ENCODE measurements at regions not wholly inside any gene's neighbourhood (a gene's known extent, or its start where the extent isn't known, plus 50 kb on each side); places are given as distances from the start of the nearest gene placed in this dataset.

DNA sequence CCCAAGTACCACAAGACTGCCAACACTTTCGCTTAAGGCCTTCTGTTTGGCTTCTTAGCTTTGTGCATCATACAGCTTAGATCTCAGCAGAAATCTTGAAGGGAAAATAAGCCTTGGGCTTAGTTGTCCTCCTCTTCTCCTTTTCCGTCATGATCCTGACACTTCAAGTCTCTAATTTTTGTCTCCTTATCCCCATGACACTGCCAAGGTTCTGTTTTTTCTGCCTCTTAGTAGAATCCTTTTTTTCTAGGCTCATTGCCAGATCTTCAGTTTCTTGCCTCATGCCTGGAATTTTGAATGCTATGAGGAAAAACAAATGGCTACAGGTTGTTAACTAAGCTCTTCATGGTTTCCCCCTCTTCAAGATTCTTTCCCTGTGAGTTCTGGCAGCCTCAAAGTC is 450.4 kb downstream of the LRFN5 start:
- Mint-ChIP-seq H3K27me3 (ENCODE audit: low read depth) (no peaks in the 10 kb centered on the region), H3K4me1 (no peaks in the 10 kb centered on the region), H3K27ac (ENCODE audit: unreplicated experiment) (no peak overlapping the region)

DNA sequence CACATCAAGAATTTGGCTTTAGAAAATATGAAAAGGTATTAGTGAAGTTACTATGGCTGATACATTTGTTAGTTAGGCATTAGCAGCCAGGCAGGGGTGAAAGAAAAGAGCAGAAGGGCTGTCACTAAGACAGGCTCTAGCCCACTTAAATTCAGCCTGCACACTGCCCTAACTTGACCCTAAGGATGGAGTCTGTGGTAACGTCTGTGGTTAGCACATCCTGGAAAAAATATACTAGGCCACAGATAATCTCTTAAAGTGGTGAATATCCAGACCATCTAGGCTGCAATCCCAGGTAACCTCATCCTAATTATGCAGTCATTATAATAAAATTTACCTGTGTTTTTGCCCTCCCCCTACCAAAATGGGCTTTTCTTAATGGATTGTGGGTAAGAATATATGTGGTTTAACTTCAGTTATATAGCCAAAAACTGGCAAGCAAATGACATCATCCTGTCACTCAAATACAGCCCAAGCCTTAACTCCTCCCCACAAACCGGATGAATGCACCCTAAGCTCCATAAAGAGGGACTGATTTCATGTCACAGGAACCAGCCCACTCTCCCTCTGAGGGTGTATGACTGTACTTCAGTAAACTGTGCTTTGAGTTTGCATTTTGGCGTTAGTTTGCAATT is 440.9 kb downstream of the LRFN5 start:
- Mint-ChIP-seq H3K36me3 (ENCODE audit: low read depth) (no peaks in the 10 kb centered on the region), H3K4me1 (no peaks in the 10 kb centered on the region), H3K9me3 (peaks cover 4% of the 10 kb centered on the region), H3K27ac (ENCODE audit: unreplicated experiment) (no peak overlapping the region), H3K4me3 (no peak overlapping the region), H3K27me3 (ENCODE audit: low read depth) (no peaks in the 10 kb centered on the region)
- TF ChIP-seq, protein P1, sequence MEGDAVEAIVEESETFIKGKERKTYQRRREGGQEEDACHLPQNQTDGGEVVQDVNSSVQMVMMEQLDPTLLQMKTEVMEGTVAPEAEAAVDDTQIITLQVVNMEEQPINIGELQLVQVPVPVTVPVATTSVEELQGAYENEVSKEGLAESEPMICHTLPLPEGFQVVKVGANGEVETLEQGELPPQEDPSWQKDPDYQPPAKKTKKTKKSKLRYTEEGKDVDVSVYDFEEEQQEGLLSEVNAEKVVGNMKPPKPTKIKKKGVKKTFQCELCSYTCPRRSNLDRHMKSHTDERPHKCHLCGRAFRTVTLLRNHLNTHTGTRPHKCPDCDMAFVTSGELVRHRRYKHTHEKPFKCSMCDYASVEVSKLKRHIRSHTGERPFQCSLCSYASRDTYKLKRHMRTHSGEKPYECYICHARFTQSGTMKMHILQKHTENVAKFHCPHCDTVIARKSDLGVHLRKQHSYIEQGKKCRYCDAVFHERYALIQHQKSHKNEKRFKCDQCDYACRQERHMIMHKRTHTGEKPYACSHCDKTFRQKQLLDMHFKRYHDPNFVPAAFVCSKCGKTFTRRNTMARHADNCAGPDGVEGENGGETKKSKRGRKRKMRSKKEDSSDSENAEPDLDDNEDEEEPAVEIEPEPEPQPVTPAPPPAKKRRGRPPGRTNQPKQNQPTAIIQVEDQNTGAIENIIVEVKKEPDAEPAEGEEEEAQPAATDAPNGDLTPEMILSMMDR (conservative IDR thresholded peaks at IDR 0.05) = no peak
- no peak for DNase-seq (ENCODE audit: low read depth, low spot score)

More for the DNA sequence above, 450.4 kb downstream of the LRFN5 start:
- H3K9me3 Mint-ChIP-seq = peaks cover 4% of the 10 kb centered on the region
- no peak overlapping the region for H3K4me3 Mint-ChIP-seq
- no peak for DNase-seq (ENCODE audit: low read depth, low spot score)
- TF ChIP-seq, protein P1 (conservative IDR thresholded peaks at IDR 0.05) = no peak
- no peaks in the 10 kb centered on the region for H3K36me3 Mint-ChIP-seq (ENCODE audit: low read depth)

DNA sequence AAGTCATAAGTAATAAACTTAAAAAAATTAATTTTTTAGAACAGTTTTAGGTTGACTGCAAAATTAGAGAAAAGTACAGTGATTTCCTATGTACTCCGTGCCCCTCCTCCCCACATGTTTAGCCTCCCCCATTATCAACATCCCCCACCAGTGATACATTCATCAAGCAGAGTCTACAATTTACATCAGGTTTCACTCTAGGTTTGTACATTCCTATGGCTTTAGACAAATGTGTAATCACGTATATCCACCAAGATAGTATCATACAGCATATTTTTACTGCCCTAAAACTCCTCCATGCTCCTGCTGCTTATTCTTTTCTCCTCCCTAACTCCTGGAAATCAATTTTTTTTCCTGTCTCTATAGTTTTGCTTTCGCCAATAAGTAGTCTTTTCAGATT is 438.7 kb downstream of the LRFN5 start:
- Mint-ChIP-seq H3K4me1 (no peaks in the 10 kb centered on the region), H3K36me3 (ENCODE audit: low read depth) (no peaks in the 10 kb centered on the region), H3K9me3 (no peaks in the 10 kb centered on the region), H3K4me3 (no peak overlapping the region), H3K27ac (ENCODE audit: unreplicated experiment) (no peak overlapping the region), H3K27me3 (ENCODE audit: low read depth) (no peaks in the 10 kb centered on the region)
- DNase-seq (ENCODE audit: low read depth, low spot score) = no peak
- TF ChIP-seq, protein P1 (conservative IDR thresholded peaks at IDR 0.05) = no peak

DNA sequence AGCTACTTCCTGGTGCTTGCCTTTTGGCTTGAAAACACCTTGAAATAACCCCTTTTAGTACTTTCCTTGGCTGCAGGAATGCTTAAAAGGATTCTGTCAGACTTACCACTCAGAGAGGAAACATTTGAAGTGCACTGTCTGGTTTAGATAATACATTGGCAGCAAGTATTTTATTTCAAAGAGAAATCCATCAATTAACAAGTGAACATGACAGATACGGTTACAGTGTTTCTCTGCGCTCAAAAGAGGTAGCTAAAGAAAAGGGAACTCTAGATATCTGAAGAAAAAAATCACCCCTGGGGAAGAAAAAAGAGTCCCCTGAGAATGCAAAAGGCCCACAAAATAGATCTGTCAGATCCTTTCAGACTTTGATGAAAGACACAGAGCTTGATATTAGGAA is 421.9 kb downstream of the LRFN5 start:
- TF ChIP-seq, protein P1 (conservative IDR thresholded peaks at IDR 0.05) = no peak
- Mint-ChIP-seq H3K36me3 (ENCODE audit: low read depth) (no peaks in the 10 kb centered on the region), H3K9me3 (no peaks in the 10 kb centered on the region), H3K27ac (ENCODE audit: unreplicated experiment) (no peak overlapping the region), H3K4me3 (no peak overlapping the region), H3K27me3 (ENCODE audit: low read depth) (no peaks in the 10 kb centered on the region), H3K4me1 (peaks cover 7% of the 10 kb centered on the region)
- no peak for DNase-seq (ENCODE audit: low read depth, low spot score)

DNA sequence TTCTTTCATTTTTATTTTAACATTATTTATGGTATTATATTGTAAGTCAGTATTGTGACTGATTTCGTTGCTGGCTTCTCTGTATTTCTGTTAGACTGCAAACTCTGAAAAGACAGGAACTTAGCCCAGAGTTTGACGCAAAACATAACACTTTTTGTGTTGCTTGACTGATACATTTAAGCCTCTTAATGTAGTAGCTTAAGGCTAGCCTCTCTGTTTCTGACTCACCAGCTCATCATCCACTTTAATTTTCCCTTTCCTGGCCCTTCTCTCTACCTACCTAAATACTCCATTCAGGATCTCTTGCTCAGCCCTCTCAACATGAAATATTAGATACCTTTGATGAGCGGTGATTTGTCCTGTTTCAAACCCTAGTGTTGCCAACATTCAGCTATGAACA is 420.6 kb downstream of the LRFN5 start:
- no peak for DNase-seq (ENCODE audit: low read depth, low spot score)
- Mint-ChIP-seq H3K4me3 (no peak overlapping the region), H3K4me1 (peaks cover 7% of the 10 kb centered on the region), H3K27ac (ENCODE audit: unreplicated experiment) (no peak overlapping the region), H3K9me3 (no peaks in the 10 kb centered on the region), H3K36me3 (ENCODE audit: low read depth) (no peaks in the 10 kb centered on the region), H3K27me3 (ENCODE audit: low read depth) (no peaks in the 10 kb centered on the region)
- TF ChIP-seq, protein P1 (conservative IDR thresholded peaks at IDR 0.05) = no peak

Measured in neural crest cell (in vitro differentiated cells).